ENCODE measurements at regions not wholly inside any gene's neighbourhood (a gene's known extent, or its start where the extent isn't known, plus 50 kb on each side); places are given as distances from the start of the nearest gene placed in this dataset.

GRCh38 chr10:90136731-90137316, 435.4 kb downstream of the KIF20B start:
- Histone ChIP-seq H3K4me1 (no peaks in the 10 kb centered on the region), H3K9me3 (peaks cover 0 to 4% (median 0%) of the 10 kb centered on the region in 4 donors), H3K27me3 (no peaks in the 10 kb centered on the region), H3K36me3 (no peaks in the 10 kb centered on the region), H3K27ac (no peak overlapping the region), H3K4me3 (no peak overlapping the region)
- intact Hi-C loops (cut with DNase I) = no loop called here
- DNase-seq (no peak), FAIRE-seq (no peak), ATAC-seq (no peak)
- WGBS, 2 donors = 64 to 76% methylated on average over 8 of the region's 8 CpGs
- TF ChIP-seq CTCF (IDR thresholded peaks at IDR 0.05) = no peak

DNA sequence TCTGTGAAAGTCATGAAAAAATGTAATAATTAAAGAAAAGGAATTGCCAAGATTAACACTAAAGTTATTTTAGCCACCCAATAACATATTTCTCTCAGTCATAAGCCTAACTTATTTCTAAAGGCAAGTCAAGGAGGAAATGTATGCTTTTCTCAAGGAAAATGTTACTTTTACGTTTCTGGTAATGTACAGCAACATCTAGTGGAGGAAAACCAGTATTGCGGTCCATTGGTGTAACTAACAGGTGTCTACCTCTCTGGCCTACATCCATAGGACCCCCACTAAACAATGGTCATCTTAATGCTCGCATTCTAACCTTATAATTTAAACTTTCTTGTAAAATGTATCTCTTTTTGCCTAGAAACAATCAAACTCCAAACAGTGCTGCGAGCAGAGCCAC, 437.5 kb downstream of the KIF20B start:
- FAIRE-seq = no peak
- no peak for DNase-seq
- H3K4me3 ChIP-seq = no peak overlapping the region
- WGBS, 2 donors = 52 to 70% methylated on average over 4 of the region's 4 CpGs
- no peaks in the 10 kb centered on the region for H3K27me3 ChIP-seq
- intact Hi-C loops (cut with DNase I) = no loop called here
- ATAC-seq = no peak
- H3K4me1 ChIP-seq = no peaks in the 10 kb centered on the region
- H3K9me3 ChIP-seq = peaks cover 0 to 4% (median 0%) of the 10 kb centered on the region in 4 donors
- H3K27ac ChIP-seq = no peak overlapping the region
- no peak for TF ChIP-seq CTCF (IDR thresholded peaks at IDR 0.05)
- no peaks in the 10 kb centered on the region for H3K36me3 ChIP-seq

DNA sequence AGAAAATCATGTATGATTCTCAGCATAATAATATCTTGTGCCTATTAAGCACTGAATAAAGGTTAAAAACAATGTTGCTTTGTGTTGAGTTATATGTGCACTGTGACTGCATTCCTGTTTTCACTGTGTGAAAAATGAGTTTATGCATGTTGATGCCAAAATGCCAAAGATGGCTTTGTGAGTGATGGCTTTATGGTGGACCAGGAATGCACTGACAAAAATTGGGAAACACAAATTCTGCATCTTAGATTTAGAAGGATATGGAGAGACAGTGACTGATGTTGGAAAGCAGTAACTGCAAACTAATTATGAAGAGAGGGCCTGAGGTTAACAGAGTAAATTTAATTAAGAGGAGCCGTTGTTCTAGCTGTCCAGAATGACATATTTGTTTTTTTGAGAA, 440.4 kb downstream of the KIF20B start:
- Histone ChIP-seq H3K27me3 (no peaks in the 10 kb centered on the region), H3K4me3 (no peak overlapping the region), H3K36me3 (no peaks in the 10 kb centered on the region), H3K27ac (no peak overlapping the region), H3K9me3 (no peaks in the 10 kb centered on the region), H3K4me1 (no peaks in the 10 kb centered on the region)
- FAIRE-seq (no peak), ATAC-seq (no peak), DNase-seq (no peak)
- intact Hi-C loops (cut with DNase I) = no loop called here
- TF ChIP-seq CTCF (IDR thresholded peaks at IDR 0.05) = no peak
- WGBS, 2 donors = 21 to 23% methylated on average over 1 of the region's 1 CpG

- WGBS, 2 donors = 56 to 68% methylated on average over 1 of the region's 1 CpG
- H3K27ac ChIP-seq = no peak overlapping the region
- intact Hi-C loops (cut with DNase I) = no loop called here
- no peaks in the 10 kb centered on the region for H3K9me3 ChIP-seq
- no peaks in the 10 kb centered on the region for H3K4me1 ChIP-seq
- H3K4me3 ChIP-seq = no peak overlapping the region
- ATAC-seq (no peak), DNase-seq (no peak), FAIRE-seq (no peak)
- no peaks in the 10 kb centered on the region for H3K27me3 ChIP-seq
- TF ChIP-seq CTCF (IDR thresholded peaks at IDR 0.05) = no peak
- no peaks in the 10 kb centered on the region for H3K36me3 ChIP-seq
Observed at GRCh38 chr10:90143937-90144336, 442.5 kb downstream of the KIF20B start.

DNA sequence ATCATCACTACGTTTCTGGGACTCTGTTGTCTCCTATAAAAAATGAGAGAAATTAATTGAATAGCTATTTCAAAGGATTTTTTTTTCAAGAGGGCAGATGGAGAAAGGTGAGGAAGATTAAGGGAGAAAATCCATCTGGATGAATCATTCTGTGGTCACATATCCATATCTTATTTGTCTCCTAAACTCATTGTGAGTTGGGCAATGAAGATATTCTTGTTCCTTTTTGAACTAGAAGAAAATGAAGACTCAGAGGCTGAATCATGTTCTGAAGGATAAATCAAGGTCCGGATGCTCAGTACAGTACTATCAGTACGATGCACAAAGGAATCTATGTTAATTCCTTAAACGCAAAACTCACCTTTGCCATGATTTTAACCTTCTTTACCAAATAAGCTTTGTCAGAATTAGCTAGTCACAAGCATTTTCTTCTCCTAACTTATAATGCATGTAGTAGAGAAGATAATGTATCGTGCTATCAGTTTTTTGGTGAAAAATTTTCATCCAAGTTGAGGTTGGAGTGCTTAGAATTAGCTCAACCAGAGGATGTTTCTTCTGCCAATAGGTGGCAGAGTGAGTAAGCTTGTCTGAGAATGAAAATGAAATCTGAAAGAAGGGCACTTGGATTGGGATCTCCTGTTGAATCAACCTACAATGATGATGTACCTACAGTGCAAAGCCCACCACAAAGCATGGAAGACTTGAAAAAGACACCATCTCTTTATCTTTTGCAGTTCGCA, 446.9 kb downstream of the KIF20B start:
- Histone ChIP-seq H3K36me3 (no peaks in the 10 kb centered on the region), H3K9me3 (no peaks in the 10 kb centered on the region), H3K4me1 (no peaks in the 10 kb centered on the region), H3K27me3 (no peaks in the 10 kb centered on the region), H3K4me3 (no peak overlapping the region), H3K27ac (no peak overlapping the region)
- DNase-seq (no peak), FAIRE-seq (no peak), ATAC-seq (no peak)
- WGBS, 2 donors = 44 to 61% methylated on average over 6 of the region's 6 CpGs
- TF ChIP-seq CTCF (IDR thresholded peaks at IDR 0.05) = no peak
- intact Hi-C loops (cut with DNase I) = no loop called here
